Astrocyte (in vitro differentiated cells and primary cell): ENCODE measurements at regions not wholly inside any gene's neighbourhood (a gene's known extent, or its start where the extent isn't known, plus 50 kb on each side); places are given as distances from the start of the nearest gene placed in this dataset.

Experiments
- CTCF ChIP-seq: IDR thresholded peaks from 2 replicates; pipeline ENCODE4 v1.5.1; 2011; ENCODE audit warnings: low read depth, mild to moderate bottlenecking, inconsistent platforms, low read length, moderate library complexity; ENCODE audit not compliant: insufficient read depth
- EZH2 ChIP-seq: IDR thresholded peaks from 2 replicates; pipeline ENCODE4 v1.6.1; 2012; ENCODE audit warnings: mild to moderate bottlenecking, low read length, inconsistent platforms; ENCODE audit not compliant: insufficient read depth

- TF ChIP-seq CTCF (no peak), EZH2 (no peak)
These were observed 269.3 kb upstream of the NFIA start for GRCh38 chr1:60813071-60813470.
